ENCODE measurements at regions not wholly inside any gene's neighbourhood (a gene's known extent, or its start where the extent isn't known, plus 50 kb on each side); places are given as distances from the start of the nearest gene placed in this dataset.

DNA sequence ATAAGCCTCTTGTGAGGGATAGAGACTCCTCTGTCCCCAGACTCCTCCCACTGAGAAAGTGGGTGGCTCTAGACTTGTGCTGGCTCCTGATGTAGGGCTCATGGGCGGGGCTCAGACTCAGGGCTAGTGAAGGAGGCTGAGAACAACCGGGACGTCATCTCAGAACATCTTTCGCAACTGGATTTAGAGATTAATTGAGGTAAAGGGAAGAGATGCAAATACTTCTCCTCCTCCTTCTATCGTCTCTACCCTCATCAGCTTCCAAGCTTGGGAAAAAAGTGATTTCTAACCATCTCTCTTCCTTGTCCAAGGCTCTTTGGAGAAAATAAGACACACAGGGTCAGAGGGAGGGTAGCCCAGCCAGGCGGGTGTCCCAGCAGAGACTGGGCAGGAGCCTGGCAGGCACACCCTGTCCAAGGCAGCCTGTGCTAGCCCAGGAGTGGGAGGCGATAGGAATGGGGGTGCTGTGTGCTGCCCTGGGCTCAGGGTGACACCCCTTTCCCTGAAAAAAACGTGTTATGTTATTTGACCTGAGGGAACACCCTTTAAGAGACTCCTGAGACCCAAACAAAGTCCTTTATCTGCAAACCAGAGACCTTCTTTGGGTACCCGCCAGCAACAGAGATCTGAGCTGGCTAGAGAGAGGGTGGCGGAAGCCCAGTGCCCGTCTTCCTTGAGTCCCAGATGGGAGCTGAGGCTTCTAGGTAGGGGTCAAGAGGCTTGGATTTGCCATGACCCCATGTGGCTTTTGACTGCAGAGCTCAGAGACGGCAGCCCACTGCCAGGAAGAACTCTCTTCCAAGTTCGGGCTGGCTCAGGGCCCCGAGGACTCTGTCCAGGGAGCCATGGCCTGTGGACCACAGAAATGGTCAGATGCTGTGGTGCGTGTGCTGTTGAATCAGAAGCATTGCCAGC is 160.9 kb downstream of the ADAMTS15 start:
- Mint-ChIP-seq H3K9me3 (ENCODE audit: unreplicated experiment) (no peaks in the 10 kb centered on the region), H3K4me1 (ENCODE audit: unreplicated experiment) (no peaks in the 10 kb centered on the region), H3K36me3 (ENCODE audit: low read depth, unreplicated experiment) (no peaks in the 10 kb centered on the region), H3K27me3 (ENCODE audit: unreplicated experiment) (peaks cover 5% of the 10 kb centered on the region), H3K27ac (ENCODE audit: unreplicated experiment) (no peak overlapping the region), H3K4me3 (ENCODE audit: unreplicated experiment) (no peak overlapping the region)
- TF ChIP-seq CTCF (IDR thresholded peaks at IDR 0.05; ENCODE audit: unreplicated experiment), result no peak
- DNase-seq (ENCODE audit: low spot score), result no peak

DNA sequence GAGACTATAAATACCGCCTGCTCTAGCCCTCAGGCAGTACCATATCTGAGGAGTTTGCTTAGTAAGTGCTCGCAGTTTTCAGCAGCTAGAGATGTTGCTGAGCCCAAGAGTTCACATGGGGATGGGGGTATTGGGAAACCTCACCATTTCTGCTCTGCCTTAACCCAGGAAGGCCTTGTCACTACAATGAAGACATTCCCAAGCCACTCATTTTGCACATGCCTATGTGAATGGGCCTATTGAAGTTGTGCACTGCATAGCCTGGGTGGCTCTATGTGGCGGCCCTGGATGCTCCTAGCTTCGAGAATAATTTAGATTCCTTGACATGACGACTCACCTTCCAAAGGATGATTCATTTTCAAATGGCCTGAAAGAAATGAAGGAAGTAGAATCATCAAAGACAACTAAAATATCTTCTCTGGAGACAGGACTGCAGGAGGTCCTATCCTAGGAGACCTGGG is 163.4 kb downstream of the ADAMTS15 start:
- DNase-seq (ENCODE audit: low spot score), result no peak
- peaks cover 5% of the 10 kb centered on the region for H3K27me3 Mint-ChIP-seq (ENCODE audit: unreplicated experiment)
- H3K9me3 Mint-ChIP-seq (ENCODE audit: unreplicated experiment), result no peaks in the 10 kb centered on the region
- H3K36me3 Mint-ChIP-seq (ENCODE audit: low read depth, unreplicated experiment), result no peaks in the 10 kb centered on the region
- TF ChIP-seq CTCF (IDR thresholded peaks at IDR 0.05; ENCODE audit: unreplicated experiment), result no peak
- H3K27ac Mint-ChIP-seq (ENCODE audit: unreplicated experiment), result no peak overlapping the region
- no peak overlapping the region for H3K4me3 Mint-ChIP-seq (ENCODE audit: unreplicated experiment)
- no peaks in the 10 kb centered on the region for H3K4me1 Mint-ChIP-seq (ENCODE audit: unreplicated experiment)

DNA sequence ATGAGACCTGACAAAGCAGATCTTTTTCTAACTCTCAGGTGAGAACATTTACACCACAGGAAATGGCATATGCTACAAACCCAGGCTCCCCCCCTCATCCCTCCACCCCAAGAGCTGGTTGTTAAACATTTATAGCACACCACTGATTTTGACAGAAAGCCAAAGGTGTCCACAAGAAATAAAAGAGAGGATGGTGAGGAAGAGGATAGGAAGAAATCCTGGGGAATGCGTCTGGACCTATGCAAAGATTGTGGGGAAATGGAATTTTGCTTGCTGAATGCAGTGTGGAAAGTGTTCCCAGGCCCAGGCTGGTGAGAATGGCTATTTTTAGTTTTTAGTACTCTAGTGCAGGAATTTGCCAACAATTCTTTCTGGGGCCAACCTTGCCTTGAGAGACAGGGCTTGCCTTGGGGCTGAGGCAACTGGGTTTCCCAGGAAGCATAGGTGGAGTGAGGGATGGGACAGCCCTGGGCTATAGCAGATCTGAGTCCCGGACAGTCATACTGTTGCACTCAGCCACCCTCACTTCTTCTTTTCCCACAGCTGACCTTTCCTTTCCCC is 163.9 kb downstream of the ADAMTS15 start:
- no peak for DNase-seq (ENCODE audit: low spot score)
- no peak overlapping the region for H3K27ac Mint-ChIP-seq (ENCODE audit: unreplicated experiment)
- H3K27me3 Mint-ChIP-seq (ENCODE audit: unreplicated experiment), result peaks cover 5% of the 10 kb centered on the region
- H3K36me3 Mint-ChIP-seq (ENCODE audit: low read depth, unreplicated experiment), result no peaks in the 10 kb centered on the region
- H3K4me1 Mint-ChIP-seq (ENCODE audit: unreplicated experiment), result no peaks in the 10 kb centered on the region
- TF ChIP-seq CTCF (IDR thresholded peaks at IDR 0.05; ENCODE audit: unreplicated experiment), result no peak
- no peaks in the 10 kb centered on the region for H3K9me3 Mint-ChIP-seq (ENCODE audit: unreplicated experiment)
- H3K4me3 Mint-ChIP-seq (ENCODE audit: unreplicated experiment), result no peak overlapping the region

- H3K4me1 Mint-ChIP-seq (ENCODE audit: unreplicated experiment), result no peaks in the 10 kb centered on the region
- no peak for TF ChIP-seq CTCF (IDR thresholded peaks at IDR 0.05; ENCODE audit: unreplicated experiment)
- no peak overlapping the region for H3K4me3 Mint-ChIP-seq (ENCODE audit: unreplicated experiment)
- H3K36me3 Mint-ChIP-seq (ENCODE audit: low read depth, unreplicated experiment), result no peaks in the 10 kb centered on the region
- H3K27ac Mint-ChIP-seq (ENCODE audit: unreplicated experiment), result no peak overlapping the region
- DNase-seq (ENCODE audit: low spot score), result no peak
- no peaks in the 10 kb centered on the region for H3K27me3 Mint-ChIP-seq (ENCODE audit: unreplicated experiment)
- no peaks in the 10 kb centered on the region for H3K9me3 Mint-ChIP-seq (ENCODE audit: unreplicated experiment)
Measured at GRCh38 chr11:130613396-130613795, 165.0 kb downstream of the ADAMTS15 start.

GRCh38 chr11:130614591-130614990 is 166.1 kb downstream of the ADAMTS15 start:
- no peaks in the 10 kb centered on the region for H3K4me1 Mint-ChIP-seq (ENCODE audit: unreplicated experiment)
- no peak for TF ChIP-seq CTCF (IDR thresholded peaks at IDR 0.05; ENCODE audit: unreplicated experiment)
- no peaks in the 10 kb centered on the region for H3K27me3 Mint-ChIP-seq (ENCODE audit: unreplicated experiment)
- no peak overlapping the region for H3K27ac Mint-ChIP-seq (ENCODE audit: unreplicated experiment)
- H3K4me3 Mint-ChIP-seq (ENCODE audit: unreplicated experiment), result no peak overlapping the region
- no peaks in the 10 kb centered on the region for H3K36me3 Mint-ChIP-seq (ENCODE audit: low read depth, unreplicated experiment)
- no peaks in the 10 kb centered on the region for H3K9me3 Mint-ChIP-seq (ENCODE audit: unreplicated experiment)
- no peak for DNase-seq (ENCODE audit: low spot score)
